Thyroid gland (tissue), 4 donors: ENCODE measurements at regions not wholly inside any gene's neighbourhood (a gene's known extent, or its start where the extent isn't known, plus 50 kb on each side); places are given as distances from the start of the nearest gene placed in this dataset.

ENCODE experiments used
- DNase-seq, 2 donors: peaks; one replicate each; pipeline ENCODE4 v3.0.0-alpha.2; 2019
- H3K27ac ChIP-seq, 3 donors: fragments of 200-600 bp; sonication (generic); 1 replicate in 2 of 3; 2 replicates in 1 of 3; pipeline ENCODE4 v1.5.1; 2016 to 2019; ENCODE audit warnings: mild to moderate bottlenecking in 1 of 3, moderate library complexity in 1 of 3
- H3K27me3 ChIP-seq: fragments of 200-600 bp; sonication (generic); one replicate; pipeline ENCODE4 v1.5.1; 2019
- H3K36me3 ChIP-seq, 2 donors: fragments of 200-600 bp; sonication (generic); one replicate each; pipeline ENCODE4 v1.5.1; 2016 to 2019
- H3K4me1 ChIP-seq, 2 donors: fragments of 200-600 bp; sonication (generic); one replicate each; pipeline ENCODE4 v1.5.1; 2017 to 2019
- H3K4me3 ChIP-seq, 3 donors: fragments of 200-600 bp; sonication (generic); replicated peaks in 1 of 3; 1 replicate in 2 of 3; 2 replicates in 1 of 3; pipeline ENCODE4 v1.5.1; 2016; ENCODE audit warnings: mild to moderate bottlenecking in 1 of 3
- H3K9me3 ChIP-seq: fragments of 200-600 bp; sonication (generic); one replicate; pipeline ENCODE4 v1.5.1; 2017
- POLR2A ChIP-seq, 2 donors: fragments of 450-650 bp; IDR thresholded peaks; one replicate each; pipeline ENCODE4 v1.6.1; 2017; ENCODE audit warnings: antibody characterized with exemption in 2 of 2, mild to moderate bottlenecking in 2 of 2, moderate library complexity in 1 of 2
- WGBS, 2 donors: methylation state at CpG; one replicate each; pipeline ENCODE4 v1.1.5; 2017; 5-methylcytosine and 5-hydroxymethylcytosine counted together
- intact Hi-C: fragments of 100-400 bp; cut with DNase I; formaldehyde crosslinking; loops from one replicate; pipeline ENCODE4 v1.15.1; 2023
- TF ChIP-seq, protein P1 (sequence below), 6 experiments: fragments of 200-600 bp in 3 of 6; fragments of 450-650 bp in 3 of 6; sonication (generic) in 3 of 6; IDR thresholded peaks; one replicate each; pipeline ENCODE4 v1.5.1; 2016 to 2019; ENCODE audit warnings: antibody characterized with exemption in 6 of 6, mild to moderate bottlenecking in 2 of 6, inconsistent platforms in 1 of 6, moderate library complexity in 1 of 6

DNA sequence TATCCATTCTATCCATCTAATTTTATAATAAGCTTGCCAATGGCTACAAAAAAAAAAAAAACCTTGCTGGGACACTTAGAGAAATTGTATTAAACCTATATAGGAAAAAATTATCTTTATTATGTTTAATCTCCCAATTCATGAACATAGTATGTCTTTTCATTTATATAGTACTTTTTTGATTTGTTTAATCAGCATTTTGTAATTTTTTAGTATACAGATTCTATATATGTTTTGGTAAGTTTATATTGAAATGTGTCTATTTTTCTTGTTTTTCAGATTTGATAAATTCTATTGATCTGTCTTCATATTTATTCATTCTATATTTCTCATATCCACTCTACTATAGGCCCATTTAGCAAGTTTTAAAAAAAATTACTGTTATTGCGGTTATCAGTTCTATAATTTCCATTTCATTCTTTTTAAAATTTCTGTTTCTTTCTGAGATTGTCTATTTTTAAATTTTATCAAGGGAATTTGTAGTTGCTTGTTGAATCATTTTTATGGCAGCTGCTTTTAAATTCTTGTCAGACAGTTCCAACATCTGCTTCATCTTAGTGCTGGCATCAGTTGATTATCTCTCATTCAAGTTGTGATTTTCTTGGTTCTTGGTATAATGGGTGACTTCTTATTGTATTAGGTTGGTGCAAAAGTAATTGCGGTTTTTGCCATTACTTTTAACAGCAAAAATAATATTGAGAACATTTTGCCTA, 170.1 kb upstream of the S1PR3 start:
- H3K36me3 ChIP-seq: no peaks in the 10 kb centered on the region
- no peak overlapping the region for H3K4me3 ChIP-seq
- intact Hi-C loops: no loop called here
- TF ChIP-seq, protein P1, sequence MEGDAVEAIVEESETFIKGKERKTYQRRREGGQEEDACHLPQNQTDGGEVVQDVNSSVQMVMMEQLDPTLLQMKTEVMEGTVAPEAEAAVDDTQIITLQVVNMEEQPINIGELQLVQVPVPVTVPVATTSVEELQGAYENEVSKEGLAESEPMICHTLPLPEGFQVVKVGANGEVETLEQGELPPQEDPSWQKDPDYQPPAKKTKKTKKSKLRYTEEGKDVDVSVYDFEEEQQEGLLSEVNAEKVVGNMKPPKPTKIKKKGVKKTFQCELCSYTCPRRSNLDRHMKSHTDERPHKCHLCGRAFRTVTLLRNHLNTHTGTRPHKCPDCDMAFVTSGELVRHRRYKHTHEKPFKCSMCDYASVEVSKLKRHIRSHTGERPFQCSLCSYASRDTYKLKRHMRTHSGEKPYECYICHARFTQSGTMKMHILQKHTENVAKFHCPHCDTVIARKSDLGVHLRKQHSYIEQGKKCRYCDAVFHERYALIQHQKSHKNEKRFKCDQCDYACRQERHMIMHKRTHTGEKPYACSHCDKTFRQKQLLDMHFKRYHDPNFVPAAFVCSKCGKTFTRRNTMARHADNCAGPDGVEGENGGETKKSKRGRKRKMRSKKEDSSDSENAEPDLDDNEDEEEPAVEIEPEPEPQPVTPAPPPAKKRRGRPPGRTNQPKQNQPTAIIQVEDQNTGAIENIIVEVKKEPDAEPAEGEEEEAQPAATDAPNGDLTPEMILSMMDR (IDR thresholded peaks at IDR 0.05): no peak
- TF ChIP-seq POLR2A (IDR thresholded peaks at IDR 0.05): no peak
- no peaks in the 10 kb centered on the region for H3K4me1 ChIP-seq
- no peak for DNase-seq
- WGBS, 2 donors: 90 to 97% methylated on average over 2 of the region's 2 CpGs
- no peaks in the 10 kb centered on the region for H3K27me3 ChIP-seq
- no peak overlapping the region for H3K27ac ChIP-seq
- H3K9me3 ChIP-seq: no peaks in the 10 kb centered on the region

DNA sequence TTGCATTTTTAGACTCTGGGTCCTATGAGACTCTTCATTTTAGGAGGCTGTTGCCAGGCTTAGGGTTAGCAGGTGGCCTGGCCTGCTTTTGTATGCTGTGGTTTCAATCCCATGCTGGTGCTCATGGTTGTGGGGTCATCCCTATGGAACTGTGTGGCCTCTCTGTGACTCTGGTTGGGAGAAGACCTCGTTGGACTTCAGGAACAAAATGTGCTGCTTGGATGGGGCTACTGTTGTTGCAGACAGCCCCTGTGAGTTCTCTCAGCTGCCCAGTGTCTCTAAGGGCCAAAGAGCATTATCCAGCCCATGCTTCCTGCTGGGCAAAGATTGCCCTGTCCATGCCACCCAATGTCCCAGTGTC, 169.5 kb upstream of the S1PR3 start:
- no peaks in the 10 kb centered on the region for H3K9me3 ChIP-seq
- H3K27ac ChIP-seq: no peak overlapping the region
- TF ChIP-seq, protein P1 (IDR thresholded peaks at IDR 0.05): no peak
- TF ChIP-seq POLR2A (IDR thresholded peaks at IDR 0.05): no peak
- no peak for DNase-seq
- intact Hi-C loops: no loop called here
- no peaks in the 10 kb centered on the region for H3K27me3 ChIP-seq
- H3K4me1 ChIP-seq: no peaks in the 10 kb centered on the region
- WGBS, 2 donors: 29 to 73% methylated on average over 1 of the region's 1 CpG
- H3K4me3 ChIP-seq: no peak overlapping the region
- H3K36me3 ChIP-seq: no peaks in the 10 kb centered on the region

DNA sequence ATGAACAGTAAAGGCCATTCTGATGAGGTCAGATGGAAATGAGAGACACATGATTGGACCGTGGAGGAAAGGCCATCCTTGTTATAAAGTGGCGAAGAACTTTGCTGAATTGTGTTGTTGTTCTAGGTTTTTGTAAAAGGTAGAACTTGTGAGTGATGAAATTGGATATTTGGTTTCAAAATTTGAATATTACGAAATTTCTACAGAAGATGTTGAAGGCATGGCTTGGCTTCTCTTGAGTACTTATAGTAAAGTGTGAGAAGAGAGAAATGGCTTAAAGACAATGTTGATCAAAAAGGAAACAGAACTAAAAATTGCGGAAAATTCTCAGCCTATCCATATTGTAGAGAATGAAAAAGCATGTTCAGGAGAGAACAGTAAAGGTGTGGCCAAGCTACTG, 166.6 kb upstream of the S1PR3 start:
- Histone ChIP-seq H3K9me3 (no peaks in the 10 kb centered on the region), H3K27me3 (no peaks in the 10 kb centered on the region), H3K27ac (no peak overlapping the region), H3K4me3 (no peak overlapping the region), H3K36me3 (no peaks in the 10 kb centered on the region), H3K4me1 (peaks cover 0 to 4% of the 10 kb centered on the region in 2 donors)
- TF ChIP-seq, protein P1 (IDR thresholded peaks at IDR 0.05): no peak
- TF ChIP-seq POLR2A (IDR thresholded peaks at IDR 0.05): no peak
- 95 to 96% methylated on average over 4 of the region's 4 CpGs for WGBS, 2 donors
- intact Hi-C loops: no loop called here
- DNase-seq: no peak

DNA sequence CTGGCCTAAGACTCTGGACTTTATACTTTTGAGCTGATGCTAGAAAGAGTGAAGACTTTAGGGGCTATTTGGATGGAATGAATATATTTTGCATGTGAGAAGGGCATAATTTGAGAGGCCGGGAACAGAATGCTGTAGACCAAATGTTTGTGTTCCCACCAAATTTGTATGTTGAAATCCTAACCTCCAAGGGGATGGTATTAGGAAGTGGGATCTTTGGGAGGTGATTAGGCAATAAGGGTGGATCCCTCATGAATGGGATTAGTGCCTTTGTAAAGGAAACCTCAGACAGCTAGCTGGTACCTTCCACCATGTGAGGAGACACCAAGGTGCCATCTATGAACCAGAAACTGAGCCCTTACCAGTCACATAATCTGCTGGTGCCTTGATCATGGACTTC, 165.1 kb upstream of the S1PR3 start:
- H3K27me3 ChIP-seq: no peaks in the 10 kb centered on the region
- H3K4me3 ChIP-seq: no peak overlapping the region
- no peaks in the 10 kb centered on the region for H3K9me3 ChIP-seq
- no peak for DNase-seq
- H3K36me3 ChIP-seq: no peaks in the 10 kb centered on the region
- WGBS, 2 donors: 93% methylated on average over 1 of the region's 1 CpG
- H3K27ac ChIP-seq: no peak overlapping the region
- intact Hi-C loops: no loop called here
- TF ChIP-seq, protein P1 (IDR thresholded peaks at IDR 0.05): no peak
- TF ChIP-seq POLR2A (IDR thresholded peaks at IDR 0.05): no peak
- peaks cover 0 to 4% of the 10 kb centered on the region in 2 donors for H3K4me1 ChIP-seq

DNA sequence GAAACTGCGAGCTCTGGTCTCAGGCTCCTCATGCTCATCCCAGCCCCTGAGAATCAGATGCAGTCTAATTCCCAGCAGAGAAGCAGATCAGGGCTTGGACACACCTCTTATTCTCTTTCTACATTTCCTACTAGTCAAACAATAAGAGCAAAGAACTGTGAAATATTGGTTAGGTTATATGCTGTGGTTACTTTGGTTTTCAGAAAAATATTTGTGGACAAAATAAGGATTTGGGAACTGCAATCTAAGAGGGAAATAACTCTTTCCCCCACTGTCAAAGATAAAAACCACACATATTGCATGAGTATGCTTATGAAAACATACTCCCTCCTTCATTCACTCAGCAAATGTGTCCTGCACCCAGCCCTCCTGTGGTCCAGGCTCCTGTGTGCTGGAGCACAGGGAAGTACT, 164.5 kb upstream of the S1PR3 start:
- H3K27ac ChIP-seq: no peak overlapping the region
- no peak overlapping the region for H3K4me3 ChIP-seq
- WGBS, 2 donors: 81 to 96% methylated on average over 1 of the region's 1 CpG
- intact Hi-C loops: no loop called here
- H3K4me1 ChIP-seq: peaks cover 0 to 4% of the 10 kb centered on the region in 2 donors
- no peak for DNase-seq
- no peaks in the 10 kb centered on the region for H3K9me3 ChIP-seq
- H3K27me3 ChIP-seq: no peaks in the 10 kb centered on the region
- TF ChIP-seq POLR2A (IDR thresholded peaks at IDR 0.05): no peak
- TF ChIP-seq, protein P1 (IDR thresholded peaks at IDR 0.05): no peak
- no peaks in the 10 kb centered on the region for H3K36me3 ChIP-seq
